LNCaP clone FGC (cell line): ENCODE measurements at regions not wholly inside any gene's neighbourhood (a gene's known extent, or its start where the extent isn't known, plus 50 kb on each side); places are given as distances from the start of the nearest gene placed in this dataset.
"Not testable (repeated sequence)": the region's sequence is repeated elsewhere in the genome, so short reads cannot be mapped to it uniquely, and the experiment has no call there.

ENCODE experiments used
- DNase-seq: peaks from one replicate; pipeline ENCODE4 v3.0.0-alpha.2; 2011; ENCODE audit warnings: low read depth
- H3K4me3 ChIP-seq: 2 replicates; pipeline ENCODE4 v1.5.1; 2011; ENCODE audit warnings: mild to moderate bottlenecking, low read depth, low read length, control low read depth
- TF ChIP-seq, protein P1 (sequence below): IDR thresholded peaks from 2 replicates; pipeline ENCODE4 v1.5.1; 2012; ENCODE audit warnings: mild to moderate bottlenecking; ENCODE audit not compliant: control insufficient read depth, insufficient read depth; ENCODE audit errors: extremely low read depth

DNA sequence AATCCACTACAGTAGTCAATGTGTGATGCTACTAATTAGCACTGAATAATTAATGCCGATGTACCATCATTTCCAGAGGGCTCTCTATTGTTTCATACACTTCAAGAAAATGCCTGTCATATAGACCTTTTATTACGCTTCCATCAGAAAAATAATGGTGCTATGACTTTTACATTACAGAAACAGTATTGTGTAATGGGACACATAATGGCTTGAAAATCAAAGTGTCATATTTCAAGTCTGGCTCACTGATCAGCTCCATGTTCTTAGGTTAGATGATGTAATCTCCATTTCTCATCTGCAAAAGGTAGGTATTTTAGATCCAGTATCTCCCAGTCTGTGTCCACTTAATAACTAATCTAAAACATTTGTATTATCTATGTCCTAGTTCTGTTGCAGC lies 990.6 kb upstream of the TYRP1 start:
- H3K4me3 ChIP-seq = no peak overlapping the region
- TF ChIP-seq, protein P1, sequence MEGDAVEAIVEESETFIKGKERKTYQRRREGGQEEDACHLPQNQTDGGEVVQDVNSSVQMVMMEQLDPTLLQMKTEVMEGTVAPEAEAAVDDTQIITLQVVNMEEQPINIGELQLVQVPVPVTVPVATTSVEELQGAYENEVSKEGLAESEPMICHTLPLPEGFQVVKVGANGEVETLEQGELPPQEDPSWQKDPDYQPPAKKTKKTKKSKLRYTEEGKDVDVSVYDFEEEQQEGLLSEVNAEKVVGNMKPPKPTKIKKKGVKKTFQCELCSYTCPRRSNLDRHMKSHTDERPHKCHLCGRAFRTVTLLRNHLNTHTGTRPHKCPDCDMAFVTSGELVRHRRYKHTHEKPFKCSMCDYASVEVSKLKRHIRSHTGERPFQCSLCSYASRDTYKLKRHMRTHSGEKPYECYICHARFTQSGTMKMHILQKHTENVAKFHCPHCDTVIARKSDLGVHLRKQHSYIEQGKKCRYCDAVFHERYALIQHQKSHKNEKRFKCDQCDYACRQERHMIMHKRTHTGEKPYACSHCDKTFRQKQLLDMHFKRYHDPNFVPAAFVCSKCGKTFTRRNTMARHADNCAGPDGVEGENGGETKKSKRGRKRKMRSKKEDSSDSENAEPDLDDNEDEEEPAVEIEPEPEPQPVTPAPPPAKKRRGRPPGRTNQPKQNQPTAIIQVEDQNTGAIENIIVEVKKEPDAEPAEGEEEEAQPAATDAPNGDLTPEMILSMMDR = no peak
- DNase-seq = no peak

DNA sequence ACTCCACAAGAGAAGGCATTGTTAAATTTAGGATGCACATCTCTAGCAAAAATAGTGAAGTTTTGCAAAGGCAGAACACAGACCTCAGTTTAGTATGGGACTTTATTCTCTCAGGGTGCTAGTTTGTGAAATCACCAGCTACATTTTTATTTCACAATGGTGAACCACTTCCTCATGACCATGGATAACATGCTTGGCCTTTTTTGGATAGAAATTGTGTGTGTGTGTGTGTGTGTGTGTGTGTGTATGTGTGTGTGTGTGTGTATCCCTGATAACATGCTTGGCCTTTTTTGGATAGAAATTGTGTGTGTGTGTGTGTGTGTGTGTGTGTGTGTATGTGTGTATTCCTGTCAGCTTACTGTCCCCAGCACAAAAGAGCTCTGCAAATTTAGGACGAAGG lies 989.0 kb upstream of the TYRP1 start:
- H3K4me3 ChIP-seq, DNase-seq: not testable (repeated sequence)

DNA sequence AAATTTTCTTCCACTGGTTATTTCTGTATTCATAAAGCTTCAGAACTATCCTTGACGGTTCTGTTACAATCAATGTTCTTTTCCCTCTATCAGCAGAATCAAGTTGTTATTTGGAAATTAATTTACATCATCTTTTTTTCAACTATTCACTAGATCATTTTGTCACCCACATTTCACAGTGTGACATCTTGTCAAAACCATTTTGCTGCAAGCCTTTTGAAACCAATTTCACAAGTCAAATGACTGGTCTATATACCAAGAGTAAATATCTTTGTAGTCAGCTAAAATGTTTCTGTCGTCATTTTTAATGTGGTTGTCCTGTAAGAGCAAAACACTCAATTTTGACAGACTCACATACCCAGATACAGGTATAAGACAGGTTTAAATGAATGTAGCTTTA lies 984.3 kb upstream of the TYRP1 start:
- no peak for DNase-seq
- TF ChIP-seq, protein P1 = no peak
- H3K4me3 ChIP-seq = no peak overlapping the region

DNA sequence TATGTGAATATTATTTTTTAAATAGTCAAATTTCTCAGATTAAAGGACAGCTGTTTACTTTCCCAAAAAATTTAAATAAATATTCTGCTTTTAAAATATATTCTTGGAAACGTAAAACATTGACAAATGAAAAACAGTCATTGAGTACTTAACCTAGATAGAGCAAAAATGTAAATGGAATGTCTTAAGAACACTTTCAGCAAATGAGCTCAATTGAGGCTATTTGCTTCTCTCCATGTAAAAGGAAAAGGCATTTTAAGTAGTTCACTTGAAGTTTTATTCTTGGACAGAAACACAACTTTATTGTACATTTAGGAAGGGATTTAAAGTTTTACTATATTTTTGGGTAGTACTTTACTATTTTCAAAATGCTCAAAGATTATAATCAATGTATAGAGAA lies 983.6 kb upstream of the TYRP1 start:
- H3K4me3 ChIP-seq = no peak overlapping the region
- TF ChIP-seq, protein P1 = no peak
- DNase-seq = no peak

DNA sequence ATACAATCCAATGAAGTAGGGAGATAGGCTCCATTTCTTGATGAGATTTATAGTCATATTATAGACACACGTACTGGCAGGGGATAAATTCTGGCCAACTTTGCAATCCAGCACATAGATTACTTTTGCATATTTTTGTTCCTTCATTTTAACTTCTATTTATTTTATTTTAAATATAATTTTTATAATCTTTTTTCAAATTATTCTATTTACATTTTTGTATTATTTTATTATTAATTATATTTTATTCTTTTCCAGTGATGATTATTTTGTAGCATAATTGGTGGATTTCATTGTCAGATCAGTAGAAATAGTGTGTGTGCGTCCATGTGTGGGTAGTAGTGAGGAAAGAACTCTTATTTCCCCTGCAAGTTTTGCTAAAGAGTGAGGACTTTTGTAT lies 980.1 kb upstream of the TYRP1 start:
- TF ChIP-seq, protein P1 = no peak
- DNase-seq = no peak

DNA sequence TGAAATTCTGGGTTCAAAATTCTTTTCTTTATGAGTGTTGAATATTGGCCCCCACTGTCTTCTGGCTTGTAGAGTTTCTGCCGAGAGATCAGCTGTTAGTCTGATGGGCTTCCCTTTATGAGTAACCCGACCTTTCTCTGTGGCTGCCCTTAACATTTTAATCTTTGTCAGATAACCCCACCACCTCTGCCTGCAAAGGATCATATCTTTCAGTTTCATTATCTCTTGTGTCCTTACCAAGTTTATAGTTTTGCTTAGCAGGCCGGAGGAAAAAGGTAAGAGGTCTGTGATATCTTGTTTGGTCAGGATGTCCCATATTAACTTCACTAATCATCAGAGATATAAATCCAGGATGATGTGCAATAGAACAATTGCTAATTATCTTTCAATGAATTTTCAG lies 970.2 kb upstream of the TYRP1 start:
- no peak for DNase-seq
- TF ChIP-seq, protein P1 = no peak

More for the DNA sequence above, 980.1 kb upstream of the TYRP1 start:
- H3K4me3 ChIP-seq = no peak overlapping the region

DNA sequence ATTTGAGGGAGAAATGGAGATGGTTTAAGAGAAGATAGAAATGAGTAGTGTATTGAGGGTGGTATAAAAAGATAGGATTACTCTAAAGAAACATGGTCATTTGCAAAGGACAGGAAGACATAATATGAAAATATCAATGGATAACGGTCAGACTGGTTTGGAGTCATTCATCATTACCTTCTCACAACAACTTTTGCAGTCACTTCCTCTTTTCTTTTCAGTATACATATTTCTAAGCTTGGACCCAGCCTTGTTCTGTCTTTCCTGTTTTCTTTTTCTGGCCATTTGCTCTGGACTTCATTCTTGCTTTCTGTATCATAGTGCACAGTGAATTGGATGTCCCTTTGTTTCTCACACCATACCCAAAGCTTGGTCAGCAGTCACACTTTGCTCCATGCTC lies 966.5 kb upstream of the TYRP1 start:
- H3K4me3 ChIP-seq = no peak overlapping the region
- DNase-seq = no peak
- TF ChIP-seq, protein P1 = no peak

More for the DNA sequence above, 970.2 kb upstream of the TYRP1 start:
- no peak overlapping the region for H3K4me3 ChIP-seq

DNA sequence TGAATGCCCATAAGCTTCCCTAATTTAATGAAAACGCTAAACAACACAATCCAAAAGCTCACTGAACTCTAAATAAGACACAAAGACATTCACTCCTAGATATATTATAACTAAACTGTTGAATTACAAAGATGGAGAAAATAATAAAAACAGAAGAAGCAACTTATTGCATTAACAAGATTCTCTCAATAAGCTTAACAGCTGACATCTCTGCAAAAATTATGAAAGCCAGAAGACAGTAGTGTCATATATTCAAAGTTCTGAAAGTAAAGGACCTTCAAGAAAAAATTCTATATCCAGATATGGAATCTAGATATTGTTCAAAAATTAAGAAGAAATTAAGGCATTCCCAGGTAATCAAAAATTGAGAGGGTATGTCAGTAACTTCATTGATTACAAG lies 957.8 kb upstream of the TYRP1 start:
- H3K4me3 ChIP-seq = no peak overlapping the region
- TF ChIP-seq, protein P1 = no peak
- no peak for DNase-seq
